ENCODE measurements at regions not wholly inside any gene's neighbourhood (a gene's known extent, or its start where the extent isn't known, plus 50 kb on each side); places are given as distances from the start of the nearest gene placed in this dataset.
A peak's percentile ranks its signal among the peaks of the same experiment; 100 is the strongest.
"Not testable (repeated sequence)": the region's sequence is repeated elsewhere in the genome, so short reads cannot be mapped to it uniquely, and the experiment has no call there.

GRCh38 chr14:89743828-89744227 is 210.7 kb downstream of the EFCAB11 start:
- DNase-seq (ENCODE audit: low read depth): no peak

- DNase-seq (ENCODE audit: low read depth): no peak
These were observed 214.3 kb downstream of the EFCAB11 start for GRCh38 chr14:89740241-89740640.

DNA sequence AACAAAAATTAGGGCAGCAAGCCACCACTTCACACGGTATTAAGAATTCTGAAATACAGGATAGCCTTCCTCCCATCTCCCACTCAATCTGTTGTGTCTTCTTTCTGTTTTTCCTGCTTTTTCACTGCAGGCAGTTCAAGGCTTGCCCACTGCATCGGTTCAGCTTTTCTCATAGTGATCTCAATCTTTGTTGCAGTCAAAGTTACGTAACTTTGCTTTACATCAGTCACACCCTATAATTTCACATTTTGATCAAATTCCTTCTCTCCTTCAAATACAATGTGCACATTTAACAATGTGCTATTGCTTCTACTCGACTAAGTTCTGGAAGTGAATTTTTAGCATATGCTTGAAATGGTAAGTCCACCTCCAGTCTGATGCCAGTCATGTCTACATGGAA is 217.6 kb downstream of the EFCAB11 start:
- no peak for DNase-seq (ENCODE audit: low read depth)

DNA sequence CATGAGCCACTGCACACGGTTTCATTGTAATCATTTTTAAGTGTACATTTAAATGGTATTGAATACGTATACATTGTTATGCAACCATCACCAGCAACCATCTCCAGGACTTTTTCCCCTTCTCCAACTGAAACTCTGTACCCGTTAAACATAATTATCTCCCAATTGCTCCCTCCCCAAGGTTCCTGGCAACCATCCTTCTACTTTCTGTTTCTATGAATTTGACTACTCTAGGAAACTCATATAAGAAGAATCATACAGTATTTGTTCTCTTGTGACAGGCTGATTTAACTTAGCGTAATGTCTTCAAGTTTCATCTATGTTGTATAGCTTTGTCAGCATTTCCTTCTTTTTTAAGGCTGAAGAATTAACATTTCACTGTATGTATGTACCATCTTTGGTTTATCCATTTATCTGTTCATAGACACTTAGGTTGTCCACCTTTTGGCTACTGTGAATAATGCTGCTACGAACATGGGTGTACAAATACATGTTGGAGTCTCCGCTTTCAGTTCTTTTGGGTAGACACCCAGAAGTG is 223.1 kb downstream of the EFCAB11 start:
- DNase-seq (ENCODE audit: low read depth): no peak

GRCh38 chr14:89730687-89731086 is 223.8 kb downstream of the EFCAB11 start:
- DNase-seq (ENCODE audit: low read depth): no peak

- DNase-seq (ENCODE audit: low read depth): no peak
These were observed 225.6 kb downstream of the EFCAB11 start for GRCh38 chr14:89728964-89729363.

DNA sequence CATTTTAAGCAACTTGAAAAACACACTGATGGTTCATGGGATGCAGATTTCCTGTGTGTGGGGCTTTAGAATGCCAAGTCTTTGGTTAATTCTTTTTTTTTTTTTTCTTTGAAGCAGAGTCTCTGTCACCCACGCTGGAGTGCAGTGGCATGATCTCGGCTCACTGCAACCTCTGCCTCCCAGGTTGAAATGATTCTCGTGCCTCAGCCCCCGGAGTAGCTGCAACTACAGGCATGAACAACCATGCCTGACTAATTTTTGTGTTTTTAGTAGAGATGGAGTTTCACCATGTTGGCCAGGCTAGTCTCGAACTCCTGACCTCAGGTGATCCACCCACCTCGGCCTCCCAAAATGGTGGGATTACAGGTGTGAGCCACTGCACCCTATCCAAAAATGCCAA is 228.3 kb downstream of the EFCAB11 start:
- not testable (repeated sequence) for DNase-seq (ENCODE audit: low read depth)

GRCh38 chr14:89724628-89724960 is 229.9 kb downstream of the EFCAB11 start:
- no peak for DNase-seq (ENCODE audit: low read depth)

DNA sequence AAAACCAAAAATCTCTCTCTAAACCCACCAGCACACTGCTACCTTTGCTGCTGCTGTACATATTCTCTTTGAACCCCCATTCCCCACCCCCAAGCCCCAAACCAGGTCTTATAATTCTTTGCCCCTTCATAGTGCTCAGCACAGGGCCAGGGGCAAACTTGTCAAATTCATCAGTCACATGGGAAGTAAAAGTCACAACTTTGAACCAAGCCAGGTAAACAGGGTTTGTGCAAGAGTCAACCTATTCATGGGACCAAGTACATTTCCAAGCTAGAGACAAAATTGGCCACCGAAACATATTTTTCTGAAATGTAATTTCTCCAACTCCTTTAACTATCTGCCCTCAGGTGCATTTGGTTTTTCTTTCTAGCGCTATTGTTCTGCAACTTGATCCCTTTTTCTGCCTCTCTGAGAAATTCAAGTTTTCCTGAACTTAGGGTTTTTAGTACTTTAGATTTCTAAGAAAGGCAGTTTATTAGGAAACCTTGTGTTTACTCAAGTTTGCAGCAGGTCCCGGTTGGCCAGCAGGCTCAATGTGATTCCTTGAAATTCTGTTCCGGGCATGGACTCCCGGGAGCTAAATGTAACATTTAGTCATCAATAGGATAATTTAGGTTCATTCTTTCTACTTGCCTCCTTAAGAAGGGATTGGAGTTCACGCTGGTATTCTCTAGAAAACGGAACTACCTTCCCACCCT is 230.5 kb downstream of the EFCAB11 start:
- DNase-seq (ENCODE audit: low read depth): no peak

- DNase-seq (ENCODE audit: low read depth): no peak
These were observed 232.6 kb downstream of the EFCAB11 start for GRCh38 chr14:89721956-89722355.

GRCh38 chr14:89720741-89721729 is 233.5 kb downstream of the EFCAB11 start:
- DNase-seq (ENCODE audit: low read depth): no peak

GRCh38 chr14:89720076-89720687 is 234.3 kb downstream of the EFCAB11 start:
- no peak for DNase-seq (ENCODE audit: low read depth)

DNA sequence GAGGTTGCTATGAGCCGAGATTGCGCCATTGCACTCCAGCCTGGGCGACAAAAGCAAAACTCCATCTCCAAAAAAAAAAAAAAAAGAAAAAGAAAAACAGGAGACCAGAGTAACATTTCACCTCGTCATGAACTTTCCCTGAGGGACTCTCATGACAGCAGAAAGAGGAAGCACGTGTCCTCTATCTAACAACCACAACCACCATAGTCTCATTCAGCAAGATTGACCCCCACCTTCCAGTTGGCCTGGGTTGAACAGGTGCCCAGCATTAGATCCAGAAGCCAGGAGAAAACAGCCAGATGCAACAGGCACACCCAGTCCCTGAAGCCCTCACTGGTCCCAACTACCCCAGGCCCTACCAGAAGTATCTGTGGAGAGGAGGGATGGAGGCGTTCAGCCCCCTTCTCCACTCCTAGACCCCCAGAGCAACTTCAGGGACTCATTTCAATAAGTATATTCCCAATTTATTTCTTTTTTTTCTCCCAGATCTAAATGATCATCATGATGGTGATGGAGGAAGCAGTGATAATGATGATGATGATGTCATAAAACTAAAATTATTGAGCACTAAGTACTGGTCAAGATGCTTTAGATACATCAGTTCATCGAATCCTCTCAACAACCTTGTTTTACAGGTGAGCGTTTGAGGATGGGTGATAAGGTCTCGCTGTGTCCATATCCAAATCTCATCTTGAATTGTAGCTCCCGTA is 235.0 kb downstream of the EFCAB11 start:
- no peak for DNase-seq (ENCODE audit: low read depth)

- DNase-seq (ENCODE audit: low read depth): no peak
These were observed 245.4 kb downstream of the EFCAB11 start for GRCh38 chr14:89708982-89709625.

GRCh38 chr14:89707086-89707485 is 247.4 kb downstream of the EFCAB11 start:
- DNase-seq (ENCODE audit: low read depth): no peak

DNA sequence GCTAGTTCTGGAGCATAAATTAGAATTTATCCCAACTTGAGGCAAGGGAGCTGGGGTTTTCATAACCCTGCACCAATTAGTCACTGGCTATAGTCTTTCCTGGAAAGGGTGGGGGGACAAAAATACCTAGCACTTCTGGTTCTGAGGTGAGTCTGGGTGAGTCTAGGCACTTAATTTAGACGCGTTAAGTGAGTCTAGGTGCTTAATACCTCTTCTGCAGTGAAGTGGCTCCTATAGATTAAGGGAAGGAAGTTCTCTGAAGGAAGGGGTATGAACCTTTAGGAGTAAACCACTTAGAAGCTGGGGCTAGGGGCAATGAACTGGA is 251.7 kb downstream of the EFCAB11 start:
- no peak for DNase-seq (ENCODE audit: low read depth)

DNA sequence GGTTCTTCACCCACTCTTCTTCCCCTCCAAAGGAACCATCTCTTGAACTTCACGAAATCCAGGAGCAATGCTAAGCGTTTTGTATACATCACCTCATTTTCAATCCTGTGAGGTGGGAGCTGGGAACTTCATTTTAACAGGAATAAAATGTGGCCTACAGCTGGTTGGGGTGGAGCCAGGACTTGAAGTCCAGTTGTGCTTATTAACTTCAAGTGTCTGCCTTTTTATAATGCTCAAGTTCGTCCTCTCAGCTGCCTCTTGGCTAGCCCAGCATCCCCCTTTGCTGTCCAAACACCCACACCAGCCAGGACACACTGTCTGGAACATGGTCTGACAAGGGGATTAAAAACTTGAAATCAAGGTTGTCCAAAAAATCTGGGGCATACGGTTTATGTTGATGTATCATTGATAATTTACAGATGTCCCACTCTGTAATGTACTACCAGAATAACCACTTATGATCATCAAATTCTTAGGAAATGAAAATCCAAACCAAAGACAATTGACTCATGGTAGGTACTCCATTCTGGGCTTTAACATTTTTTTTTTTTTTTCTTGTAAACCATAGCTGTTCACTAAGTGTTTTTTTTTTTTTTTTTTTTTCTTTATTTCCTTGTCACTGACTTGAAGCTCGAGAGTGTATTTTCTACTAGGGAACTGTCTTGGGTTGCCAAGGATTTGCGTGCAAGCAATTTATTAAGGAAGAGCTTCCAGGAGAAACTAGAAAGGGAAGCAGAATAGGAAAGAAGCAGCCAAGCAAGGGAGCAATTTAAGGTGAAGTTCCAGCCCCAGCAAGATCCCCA is 252.3 kb downstream of the EFCAB11 start:
- DNase-seq (ENCODE audit: low read depth): no peak

GRCh38 chr14:89701211-89702043 is 253.1 kb downstream of the EFCAB11 start:
- peak; percentile 79 for DNase-seq (ENCODE audit: low read depth)

DNA sequence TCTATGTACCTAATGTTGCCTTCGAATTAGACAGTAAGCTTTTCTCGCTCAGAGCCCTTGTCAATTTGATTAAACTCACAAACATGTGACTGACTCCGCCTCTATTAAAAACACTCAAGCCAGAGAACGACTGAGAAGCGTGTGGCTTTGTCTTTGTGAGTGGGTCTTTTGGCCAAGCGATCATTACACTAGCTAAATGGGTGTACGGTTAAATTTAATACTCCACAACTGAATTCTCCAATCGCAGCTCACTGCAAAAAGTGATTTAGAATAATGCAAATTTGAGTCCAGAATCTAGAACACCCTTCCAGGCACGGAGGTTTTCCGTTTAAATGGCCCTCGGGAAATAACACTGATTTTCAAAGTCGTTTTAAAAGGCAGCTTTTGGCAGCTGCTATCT is 253.7 kb downstream of the EFCAB11 start:
- DNase-seq (ENCODE audit: low read depth): no peak

- DNase-seq (ENCODE audit: low read depth): no peak
These were observed 255.5 kb downstream of the EFCAB11 start for GRCh38 chr14:89699071-89699470.
